Panc1 (cell line): ENCODE measurements at regions not wholly inside any gene's neighbourhood (a gene's known extent, or its start where the extent isn't known, plus 50 kb on each side); places are given as distances from the start of the nearest gene placed in this dataset.

Experiments
- CTCF ChIP-seq: fragments of 450-650 bp; IDR thresholded peaks from 2 replicates; pipeline ENCODE4 v1.5.1; 2017; ENCODE audit warnings: mild to moderate bottlenecking
- POLR2AphosphoS5 ChIP-seq: IDR thresholded peaks from 2 replicates; pipeline ENCODE4 v1.6.1; 2012; ENCODE audit warnings: mild to moderate bottlenecking, low read depth, low read length, moderate library complexity
- REST ChIP-seq, 2 experiments: IDR thresholded peaks; 2 replicates each; pipeline ENCODE4 v1.6.1; 2011 to 2012; ENCODE audit warnings: low read depth in 2 of 2, control low read depth in 1 of 2, low read length in 1 of 2, mild to moderate bottlenecking in 1 of 2, moderate library complexity in 1 of 2; ENCODE audit not compliant: insufficient read depth in 1 of 2
- SIN3A ChIP-seq: IDR thresholded peaks from 2 replicates; pipeline ENCODE4 v1.6.1; 2012; ENCODE audit warnings: low read depth, mild to moderate bottlenecking, low read length, moderate library complexity, borderline replicate concordance; ENCODE audit not compliant: insufficient read depth

- TF ChIP-seq CTCF: no peak
- TF ChIP-seq POLR2AphosphoS5: no peak
- TF ChIP-seq REST (IDR thresholded peaks at IDR 0.05; ENCODE audit: insufficient read depth in 1 of 2, low read depth in 2 of 2, low read length in 1 of 2): no peak
- TF ChIP-seq SIN3A: no peak
Observed at GRCh38 chr3:117149584-117149983, 440.0 kb downstream of the TUSC7 start.
